ENCODE measurements at regions not wholly inside any gene's neighbourhood (a gene's known extent, or its start where the extent isn't known, plus 50 kb on each side); places are given as distances from the start of the nearest gene placed in this dataset.

DNA sequence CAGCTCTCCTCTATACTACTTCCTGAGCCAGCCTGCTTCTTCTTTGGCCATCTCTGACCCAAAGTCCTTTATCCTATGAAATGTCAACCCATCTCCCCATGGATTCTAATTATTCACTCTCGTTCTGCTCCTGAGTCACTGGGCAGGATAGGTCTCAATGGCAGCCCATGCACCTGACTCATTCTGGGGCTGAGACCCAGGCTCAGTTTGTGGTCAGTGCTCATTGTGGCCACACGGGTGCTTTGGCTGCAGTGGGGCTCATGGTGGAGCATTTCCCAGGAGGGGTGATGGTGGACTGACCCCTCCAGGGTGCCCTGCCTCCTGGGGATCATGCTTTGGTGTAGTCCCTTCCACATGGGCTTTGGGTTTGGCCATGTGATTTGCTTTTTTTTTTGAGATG, 154.8 kb upstream of the WSCD1 start:
- TF ChIP-seq, protein P1, sequence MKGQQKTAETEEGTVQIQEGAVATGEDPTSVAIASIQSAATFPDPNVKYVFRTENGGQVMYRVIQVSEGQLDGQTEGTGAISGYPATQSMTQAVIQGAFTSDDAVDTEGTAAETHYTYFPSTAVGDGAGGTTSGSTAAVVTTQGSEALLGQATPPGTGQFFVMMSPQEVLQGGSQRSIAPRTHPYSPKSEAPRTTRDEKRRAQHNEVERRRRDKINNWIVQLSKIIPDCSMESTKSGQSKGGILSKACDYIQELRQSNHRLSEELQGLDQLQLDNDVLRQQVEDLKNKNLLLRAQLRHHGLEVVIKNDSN (IDR thresholded peaks at IDR 0.05) = no peak
- TF ChIP-seq CEBPB (IDR thresholded peaks at IDR 0.05) (no peak), YY1 (IDR thresholded peaks at IDR 0.05; ENCODE audit: low read depth) (no peak), CREB1 (IDR thresholded peaks at IDR 0.05; ENCODE audit: low read depth) (no peak)

Data from Ishikawa (cell line).